ENCODE measurements at regions not wholly inside any gene's neighbourhood (a gene's known extent, or its start where the extent isn't known, plus 50 kb on each side); places are given as distances from the start of the nearest gene placed in this dataset.

DNA sequence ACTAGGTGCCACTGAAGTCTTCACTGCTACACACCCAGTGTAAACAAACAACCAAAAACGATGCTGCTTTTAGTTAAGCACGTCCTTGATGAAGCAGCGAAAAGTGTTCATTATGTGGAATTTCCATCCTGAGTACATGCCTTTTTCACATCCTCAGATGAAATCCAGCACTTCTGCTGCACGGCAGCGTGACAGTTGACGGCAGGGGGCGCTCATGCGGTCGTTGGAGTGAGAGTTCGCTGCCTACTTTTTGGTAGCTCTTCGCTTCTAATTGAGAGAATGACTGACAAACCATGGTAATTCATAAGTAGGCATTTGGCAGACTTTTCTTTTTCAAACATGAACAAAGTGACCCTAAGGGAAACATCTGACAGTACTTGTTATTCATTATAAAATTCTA lies 1124.9 kb downstream of the EFNB2 start:
- DNase-seq, result no peak

DNA sequence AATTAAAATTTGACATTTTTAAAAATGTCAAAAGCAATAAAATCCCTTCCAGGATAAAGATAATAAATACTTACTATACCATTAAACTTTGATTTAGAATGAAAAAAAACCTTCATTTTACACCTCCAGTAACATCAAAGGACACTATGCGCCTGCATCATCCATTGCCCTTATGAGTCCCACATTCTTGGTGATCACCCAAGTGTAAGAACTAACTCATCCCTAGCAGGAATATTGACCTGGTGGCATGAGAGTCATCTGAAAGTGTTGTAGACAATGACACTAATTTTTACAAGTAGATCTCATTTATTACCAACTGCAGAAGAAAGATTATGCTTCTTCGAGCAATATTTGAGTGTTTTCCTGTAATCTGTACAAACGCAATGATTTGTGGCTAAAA lies 1128.9 kb downstream of the EFNB2 start:
- no peak for DNase-seq

DNA sequence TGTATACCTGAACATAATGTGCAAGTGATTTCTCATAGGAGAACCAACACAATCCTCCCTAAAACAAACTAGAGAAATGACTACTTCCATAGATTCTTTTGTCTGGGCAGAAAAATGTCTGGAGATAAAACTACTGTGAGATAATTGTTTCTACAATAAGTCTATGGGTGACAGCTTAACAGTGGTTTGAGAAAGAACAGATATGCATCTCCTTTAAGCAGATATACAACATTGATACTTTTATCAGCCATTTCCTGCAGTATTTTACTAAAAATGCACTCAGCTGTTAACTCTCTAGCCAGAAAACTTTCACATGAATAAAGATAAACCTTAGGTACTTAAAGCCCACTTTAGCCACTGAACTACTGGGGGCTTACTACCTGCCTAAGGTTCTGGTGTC lies 1132.4 kb downstream of the EFNB2 start:
- DNase-seq, result no peak

DNA sequence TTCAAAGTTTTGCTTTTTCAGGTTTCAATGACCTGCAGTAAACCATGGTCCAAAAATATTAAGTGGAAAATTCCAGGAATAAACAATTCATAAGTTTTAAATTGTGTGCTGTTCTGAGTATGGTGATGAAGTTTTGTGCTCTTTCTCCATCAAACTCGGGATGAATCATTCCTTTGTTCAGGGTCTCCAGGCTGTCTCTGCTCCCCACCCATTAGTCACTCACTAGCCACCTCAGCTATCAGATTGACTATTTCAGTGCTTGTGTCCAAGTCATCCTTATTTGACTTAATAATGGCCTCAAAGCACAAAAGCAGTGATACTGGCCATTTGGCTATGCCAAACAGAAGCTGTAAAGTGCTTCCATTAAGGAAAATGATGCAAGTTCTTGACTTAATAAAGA lies 1140.4 kb downstream of the EFNB2 start:
- DNase-seq, result no peak

DNA sequence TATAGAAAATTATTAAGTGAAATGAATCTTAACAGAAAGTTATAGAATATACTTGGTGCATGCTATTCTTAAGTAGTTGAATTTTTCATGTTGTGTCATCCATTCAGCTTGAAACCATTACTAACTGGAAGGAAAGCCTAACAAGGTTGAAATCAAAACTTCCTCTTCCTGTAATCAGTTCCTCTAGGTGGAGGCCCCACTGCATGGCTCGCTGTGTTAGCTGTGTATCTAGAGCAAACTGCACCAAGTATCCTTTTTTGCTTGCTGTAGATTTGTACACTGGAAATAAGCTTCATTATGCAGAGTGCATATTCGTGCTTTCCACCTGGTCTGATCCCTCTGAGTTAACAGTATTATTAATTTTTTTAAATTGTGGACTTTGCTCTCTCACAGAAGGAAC lies 1146.1 kb downstream of the EFNB2 start:
- DNase-seq, result no peak

DNA sequence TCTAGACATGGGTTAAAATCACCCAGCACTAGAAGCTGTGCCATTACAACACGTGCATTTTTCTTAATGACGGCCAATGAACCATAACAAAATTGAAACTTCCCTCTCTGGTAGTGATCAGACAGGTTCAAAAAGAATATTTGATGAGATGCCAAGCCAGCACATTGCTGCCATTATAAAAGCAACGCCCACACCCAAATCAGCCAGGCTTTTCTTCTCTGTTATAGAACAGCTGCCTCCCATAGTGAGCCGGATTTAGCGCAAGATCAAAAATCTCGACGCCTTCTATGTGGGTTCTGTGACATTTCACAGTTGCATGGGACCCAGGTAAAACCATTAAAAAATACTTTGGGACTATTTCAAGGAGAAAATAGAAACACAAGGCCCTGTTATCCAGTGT lies 1158.0 kb downstream of the EFNB2 start:
- DNase-seq, result no peak

DNA sequence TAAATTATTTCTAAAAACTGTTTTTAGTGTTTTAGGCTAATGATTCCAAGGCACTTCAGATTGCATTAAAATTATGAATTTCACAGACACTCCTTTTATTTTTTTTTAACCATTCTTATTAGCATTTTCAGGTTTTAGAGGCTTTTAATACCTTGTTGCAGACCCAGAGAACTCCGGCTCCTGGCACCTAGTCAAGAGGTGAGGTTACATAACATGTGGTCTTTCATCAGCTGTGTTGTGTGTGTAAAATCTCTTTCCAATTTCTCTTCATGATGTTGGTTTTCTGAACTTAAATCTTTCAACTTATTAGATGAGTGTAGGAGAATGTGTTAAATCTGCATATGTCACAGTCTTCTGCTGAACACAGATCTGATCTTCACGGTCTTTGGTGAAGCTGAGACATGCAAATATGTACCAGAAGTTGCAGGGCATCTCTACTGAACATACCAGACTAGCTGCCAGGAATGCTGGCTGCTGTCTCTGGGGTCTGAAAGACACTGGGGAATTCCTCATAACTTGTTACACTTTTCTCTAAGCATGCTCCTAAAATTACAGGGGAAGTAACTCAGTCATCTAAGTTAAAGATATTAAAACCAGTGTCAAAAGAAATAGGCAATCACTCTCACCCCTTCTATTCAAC lies 1165.3 kb downstream of the EFNB2 start:
- no peak for DNase-seq

DNA sequence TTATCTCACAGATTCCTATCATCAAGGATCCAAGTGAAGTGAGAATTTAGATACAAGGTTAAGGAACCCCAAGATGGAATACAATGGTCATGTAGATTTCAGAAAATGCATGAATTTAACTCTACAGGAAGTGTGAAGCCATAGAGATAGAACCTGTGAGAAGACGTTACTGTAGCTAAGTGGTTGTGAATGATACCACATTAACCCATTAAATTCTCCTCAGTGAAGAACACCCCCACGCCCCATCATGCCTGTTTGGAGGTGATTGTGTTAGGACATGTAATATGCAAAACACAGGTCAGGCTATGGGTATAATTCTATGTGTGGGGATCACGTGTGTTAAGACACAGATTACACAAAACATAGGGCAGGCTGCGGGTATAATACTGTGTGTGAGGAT lies 1166.7 kb downstream of the EFNB2 start:
- no peak for DNase-seq

DNA sequence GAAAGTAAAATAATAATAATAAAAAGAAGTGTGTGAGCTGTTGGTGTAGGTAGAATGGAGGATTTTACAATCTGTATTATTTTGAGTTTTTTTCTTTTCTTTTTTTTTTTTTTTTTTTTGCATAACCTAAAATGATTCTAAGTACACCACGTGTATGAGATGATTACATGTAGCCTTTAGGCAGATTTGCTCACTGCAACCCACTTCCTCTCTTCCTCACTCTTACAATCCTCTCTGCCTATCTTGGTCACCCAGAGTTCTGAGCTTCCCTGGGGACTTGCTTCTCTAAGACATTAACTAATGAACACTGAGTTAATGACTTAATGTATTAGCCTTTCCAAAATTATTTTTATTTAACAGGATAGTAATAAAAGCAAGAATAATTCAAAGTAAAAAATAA lies 1169.6 kb downstream of the EFNB2 start:
- DNase-seq, result no peak

DNA sequence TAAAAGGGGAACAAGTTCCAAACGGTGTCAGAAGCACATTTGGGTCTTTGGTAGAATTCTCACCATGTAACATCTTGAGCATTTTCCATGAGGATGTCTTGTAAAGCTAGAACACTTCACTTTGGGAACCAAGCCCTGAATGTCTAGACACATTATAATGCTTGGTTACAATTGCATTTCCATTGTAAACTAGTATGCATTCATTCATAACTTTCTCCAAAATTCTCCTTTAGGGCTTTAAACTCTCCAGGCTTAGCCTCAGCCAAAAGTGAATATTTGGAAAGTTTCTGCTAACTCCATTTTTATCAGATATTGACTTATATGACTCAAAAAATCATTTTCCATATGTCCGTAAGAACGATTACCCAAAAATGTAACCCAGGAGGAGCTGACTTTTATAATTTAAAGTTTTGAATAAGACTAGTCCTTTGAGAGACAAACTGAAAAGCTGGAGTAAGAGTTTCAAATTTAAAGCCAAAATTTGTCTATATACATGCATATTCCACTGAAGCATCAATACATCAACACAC lies 1170.4 kb downstream of the EFNB2 start:
- DNase-seq, result no peak

DNA sequence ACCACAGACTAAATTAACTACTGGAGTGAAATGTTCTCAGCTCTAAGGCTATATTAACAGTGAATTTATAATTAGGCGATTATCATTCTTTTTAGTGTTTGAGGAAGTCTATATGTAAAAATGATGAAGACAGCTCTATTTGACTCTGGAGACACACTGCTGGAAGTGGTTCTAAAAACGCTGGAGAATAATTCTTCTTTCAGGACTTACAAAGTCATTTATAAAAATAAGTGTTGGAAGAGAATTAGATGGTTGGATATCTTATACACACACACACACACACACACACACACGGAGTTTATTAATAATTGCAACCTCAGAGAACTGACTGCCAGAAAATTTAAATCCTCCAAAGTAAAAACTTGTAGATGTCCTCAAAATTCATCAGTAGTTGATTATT lies 1171.3 kb downstream of the EFNB2 start:
- no peak for DNase-seq

DNA sequence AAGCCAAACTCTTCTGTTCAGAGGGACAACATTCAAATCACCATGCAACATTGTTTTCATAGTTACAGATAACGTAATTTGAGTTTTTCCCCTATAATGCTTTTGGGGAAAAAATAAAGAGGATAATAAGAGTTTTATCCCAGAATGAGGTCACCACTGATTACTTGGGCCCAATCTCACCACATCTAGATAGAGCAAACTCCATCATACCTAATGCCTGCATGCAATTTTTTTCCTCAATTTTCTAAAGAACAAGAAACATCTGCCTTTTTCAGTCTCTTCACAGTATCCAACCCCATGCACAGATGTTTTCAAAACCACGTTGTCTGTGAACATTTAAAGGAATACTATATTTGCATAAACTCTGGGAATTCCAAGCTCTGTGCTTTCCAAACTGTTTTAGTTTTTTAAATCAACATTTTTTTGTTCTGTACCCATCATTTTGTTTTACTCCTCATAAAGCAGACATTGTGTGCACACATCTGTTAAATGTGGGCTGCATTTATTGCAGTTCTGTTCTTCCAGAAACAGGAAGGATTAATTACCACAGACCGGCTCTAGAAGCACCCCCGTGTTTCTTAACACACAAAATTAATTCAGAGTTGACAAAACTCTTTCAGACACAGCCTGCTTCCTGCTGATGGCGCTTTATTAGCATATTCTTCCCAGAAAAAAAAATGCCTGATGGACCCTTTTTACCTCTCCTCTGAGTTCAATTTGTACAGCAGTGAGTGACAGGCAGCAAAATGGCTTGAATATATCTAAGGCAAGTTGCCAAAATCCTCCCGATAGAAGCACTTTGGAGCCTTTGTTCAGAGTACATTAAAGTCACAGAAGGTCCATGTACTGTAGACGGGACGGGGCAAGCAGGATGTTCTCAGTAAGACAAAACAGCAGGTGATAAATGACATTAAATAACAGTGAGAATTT lies 1171.9 kb downstream of the EFNB2 start:
- DNase-seq, result no peak

DNA sequence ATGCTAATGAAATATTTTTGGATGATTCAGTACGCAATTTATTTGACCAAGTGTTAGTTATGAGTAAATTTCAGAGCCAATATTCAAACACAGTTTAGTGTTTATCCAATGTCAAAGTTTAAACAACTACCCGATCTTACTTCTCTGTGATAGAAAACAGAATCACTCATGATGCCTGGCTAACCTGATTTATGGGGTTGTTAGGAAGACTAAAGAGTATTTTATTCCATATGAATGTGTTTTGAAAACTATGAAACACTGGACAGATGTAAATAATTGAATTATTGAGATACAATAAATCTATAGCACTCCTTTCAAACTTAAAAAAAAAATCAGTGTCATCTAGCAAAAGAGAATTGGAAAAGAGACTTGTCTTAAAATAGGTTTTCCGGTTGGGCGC lies 1181.8 kb downstream of the EFNB2 start:
- no peak for DNase-seq

DNA sequence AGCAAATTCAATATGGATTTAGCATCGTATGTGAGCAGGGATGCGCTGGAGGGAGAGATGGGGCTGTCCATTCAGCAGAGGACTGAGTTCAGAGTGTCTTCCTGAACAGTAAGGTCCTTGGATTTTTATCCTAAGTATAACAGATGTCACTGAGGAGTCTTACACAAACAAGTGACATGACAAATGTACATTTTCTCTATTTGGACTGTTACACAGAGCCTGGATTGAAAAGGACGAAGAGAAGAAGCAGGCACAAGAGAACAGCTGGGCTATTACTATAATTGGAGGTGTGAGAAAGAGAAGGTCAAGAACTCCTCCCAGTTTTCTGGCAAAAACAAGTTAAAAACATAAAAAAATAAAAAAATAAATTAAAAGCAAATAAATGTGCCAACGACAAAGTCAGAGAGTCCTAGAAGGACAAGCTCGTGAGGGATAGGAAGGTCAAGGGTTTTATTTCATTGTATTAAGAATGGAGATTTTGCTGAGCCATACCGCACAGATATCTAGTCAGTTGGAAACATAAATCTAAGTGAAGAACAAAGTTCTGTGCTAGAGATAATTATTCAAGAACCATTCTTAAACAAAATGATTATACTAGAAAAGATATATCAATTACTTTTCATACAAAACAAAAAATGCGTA lies 1186.3 kb downstream of the EFNB2 start:
- no peak for DNase-seq

DNA sequence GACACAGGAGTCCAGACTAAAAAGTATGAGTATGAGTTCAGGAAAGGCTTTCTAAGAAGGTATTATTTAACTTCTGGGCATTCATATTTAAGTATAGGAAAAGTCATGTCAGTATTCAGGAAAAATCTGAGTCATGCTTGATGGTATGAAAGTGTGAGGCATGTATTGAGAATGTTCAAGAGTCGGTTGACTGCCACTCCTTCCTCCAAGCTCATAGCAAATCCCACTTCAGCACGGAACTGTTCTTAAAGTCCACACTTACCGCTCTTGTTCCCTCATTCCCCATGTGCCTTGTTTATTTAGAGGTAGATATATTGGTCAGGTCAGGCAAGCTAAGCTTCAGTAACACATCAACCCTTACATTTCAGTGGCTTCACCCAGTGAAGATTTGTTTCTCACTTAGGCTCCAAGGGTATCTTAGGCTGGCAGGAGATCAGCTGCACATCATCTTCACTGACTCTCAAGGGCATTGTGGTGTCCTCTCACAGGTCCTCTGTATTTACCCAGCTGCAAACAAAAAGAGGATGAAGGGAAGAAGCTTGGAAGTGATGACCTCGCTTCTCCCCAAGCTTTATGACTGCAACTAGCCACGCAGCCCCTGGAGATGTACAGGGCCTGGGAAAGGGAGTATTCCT lies 1189.2 kb downstream of the EFNB2 start:
- DNase-seq, result no peak

DNA sequence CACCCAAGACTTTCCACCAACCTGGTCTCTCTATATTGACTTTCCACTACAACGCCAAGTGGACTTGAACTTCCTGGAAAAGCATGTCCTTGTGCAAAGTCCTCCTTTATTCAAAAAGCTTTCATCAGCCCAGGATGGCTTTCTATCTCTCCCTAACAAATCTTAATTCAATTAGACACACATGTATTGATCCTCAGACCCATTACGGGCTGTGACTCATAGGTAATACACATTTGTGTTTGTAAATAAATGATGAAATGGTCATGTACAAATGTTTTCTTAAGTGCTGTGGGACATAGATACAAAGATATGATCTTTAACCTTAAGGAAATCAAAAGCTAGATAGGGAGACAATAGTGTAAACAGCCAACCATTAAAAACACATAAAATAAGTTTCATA lies 1189.7 kb downstream of the EFNB2 start:
- DNase-seq, result no peak

DNA sequence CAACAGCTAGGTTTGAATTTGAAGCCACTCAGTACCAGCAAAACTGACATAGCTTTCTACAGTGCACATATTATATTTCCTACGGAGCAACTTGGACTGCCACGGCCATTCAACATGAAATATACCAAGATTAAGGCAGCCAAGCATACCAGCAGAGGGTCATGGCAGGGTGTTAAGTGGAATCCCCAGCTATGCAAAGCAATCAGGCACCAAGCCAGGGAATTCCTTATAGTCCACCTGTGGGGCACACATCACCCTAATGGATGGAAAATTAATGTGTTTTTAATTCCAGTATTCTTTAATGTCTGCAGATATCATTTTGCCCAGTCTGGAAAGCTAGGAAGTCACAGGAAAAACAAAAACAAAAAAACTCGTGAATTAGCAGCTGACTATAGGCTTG lies 1190.3 kb downstream of the EFNB2 start:
- no peak for DNase-seq

DNA sequence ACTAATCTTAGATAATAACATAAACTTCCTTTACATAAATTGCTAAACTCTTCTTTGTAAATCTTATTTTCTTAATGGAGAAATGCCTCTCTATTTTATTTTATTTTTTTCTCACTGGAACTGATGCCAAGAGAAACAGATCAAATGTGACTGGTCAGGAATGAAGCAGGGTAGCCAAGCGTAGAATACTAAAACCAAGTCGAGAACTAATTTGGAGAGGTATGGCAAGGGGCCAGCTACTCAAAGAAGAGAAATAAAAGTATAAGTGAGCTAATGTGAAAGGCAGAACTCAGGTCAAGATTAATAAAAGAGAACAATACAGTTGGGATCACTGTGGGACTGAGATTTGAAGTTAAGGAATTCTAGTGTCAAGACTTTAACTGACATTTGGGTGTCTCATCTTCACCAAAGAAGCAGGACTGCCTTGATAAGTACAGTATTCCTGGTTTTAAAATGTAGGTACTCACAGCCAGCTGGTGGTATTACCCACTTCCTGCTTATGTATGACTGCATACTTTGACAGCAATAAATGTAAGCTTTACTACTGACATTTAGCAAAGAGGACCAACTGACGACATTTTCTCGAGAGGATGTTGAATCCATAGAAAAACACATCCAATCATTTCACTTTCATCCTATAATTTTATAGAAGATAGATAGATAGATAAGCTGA lies 1192.2 kb downstream of the EFNB2 start:
- DNase-seq, result no peak

DNA sequence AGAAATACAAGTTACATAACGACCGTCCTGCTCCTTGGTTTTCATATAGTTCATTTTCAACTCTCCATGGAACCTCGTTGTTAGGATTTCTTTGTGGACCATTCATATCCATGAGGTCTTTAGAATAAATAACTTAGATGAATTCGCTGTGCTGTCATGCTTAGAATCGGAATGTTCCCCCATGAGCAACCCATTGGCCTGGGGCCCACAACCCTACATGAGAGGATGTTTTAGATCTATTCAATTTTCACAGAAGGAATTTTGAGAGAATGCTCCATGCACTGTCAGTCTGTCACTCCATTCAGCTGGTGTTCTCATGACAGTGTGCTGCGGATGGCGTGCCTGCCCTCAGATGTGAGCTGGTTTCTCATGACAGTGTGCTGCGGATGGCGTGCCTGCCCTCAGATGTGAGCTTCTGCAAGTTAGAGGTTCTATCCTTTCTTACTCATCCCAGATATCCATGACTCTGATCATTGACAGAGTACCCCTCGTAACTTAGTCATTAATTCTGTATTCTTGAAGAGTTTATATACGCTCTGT lies 1193.1 kb downstream of the EFNB2 start:
- DNase-seq, result no peak

DNA sequence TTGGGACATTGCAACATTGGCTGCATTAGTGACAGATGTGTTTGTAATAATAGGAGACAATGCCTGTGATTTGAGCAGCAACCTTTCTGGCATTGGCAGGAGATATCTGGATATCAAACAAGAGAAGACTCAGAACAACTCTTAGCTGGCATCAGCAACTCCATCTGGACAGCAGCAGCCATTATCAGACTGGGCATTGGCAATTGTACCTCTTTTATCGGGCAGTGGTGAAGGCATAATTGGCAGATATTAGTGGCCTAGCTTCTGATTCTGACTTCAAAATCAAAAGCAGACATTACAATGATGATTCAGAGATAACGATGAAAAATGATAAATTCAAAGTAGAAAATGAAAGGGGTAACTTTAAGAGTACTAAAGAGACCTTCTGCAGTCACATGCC lies 1193.7 kb downstream of the EFNB2 start:
- DNase-seq, result no peak

DNA sequence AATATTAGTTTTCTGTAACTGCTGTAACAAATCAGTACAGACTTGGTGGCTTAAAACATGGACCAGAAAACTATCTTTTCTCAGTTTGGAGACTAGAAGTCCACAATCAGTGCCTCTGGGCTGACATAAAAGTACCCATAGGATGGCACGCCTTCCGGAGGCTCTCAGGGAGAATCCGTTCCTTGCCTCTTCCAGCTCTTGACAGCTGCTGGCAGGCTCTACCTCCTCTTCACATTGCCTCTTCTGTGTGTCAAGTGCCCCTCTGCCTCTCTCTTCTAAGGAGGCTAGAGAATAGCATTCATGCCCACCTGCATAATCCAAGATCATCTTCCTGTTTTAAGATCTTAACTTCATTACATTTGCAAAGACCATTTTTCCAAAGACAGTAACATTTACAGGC lies 1194.2 kb downstream of the EFNB2 start:
- no peak for DNase-seq

DNA sequence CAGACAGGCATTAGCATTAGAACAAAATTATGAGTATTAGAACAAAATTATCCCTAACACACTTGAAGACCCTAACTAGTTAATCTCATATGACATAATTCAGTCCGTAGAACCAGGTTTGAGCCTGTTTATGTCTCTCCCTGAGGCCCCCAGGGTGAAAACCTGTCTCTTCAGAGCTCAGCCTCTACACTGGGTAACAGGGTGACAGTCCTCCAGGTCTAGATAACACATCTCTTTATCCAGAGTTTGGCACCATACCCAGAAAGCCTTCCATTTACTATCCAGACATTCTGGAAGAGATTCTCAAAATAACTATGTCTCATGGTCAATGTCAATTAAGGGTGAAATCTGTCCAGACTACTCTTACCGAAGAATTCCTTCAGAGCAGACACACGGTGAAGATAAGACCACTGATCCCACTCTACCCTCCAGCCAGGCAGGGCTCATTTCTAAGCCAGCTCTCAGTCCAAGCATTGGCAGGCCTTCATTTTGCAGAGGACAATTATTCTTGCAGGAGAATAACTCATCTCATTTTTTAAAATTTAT lies 1195.3 kb downstream of the EFNB2 start:
- DNase-seq, result no peak

All from activated gamma-delta T cell (primary cell).